ENCODE measurements at regions not wholly inside any gene's neighbourhood (a gene's known extent, or its start where the extent isn't known, plus 50 kb on each side); places are given as distances from the start of the nearest gene placed in this dataset.

DNA sequence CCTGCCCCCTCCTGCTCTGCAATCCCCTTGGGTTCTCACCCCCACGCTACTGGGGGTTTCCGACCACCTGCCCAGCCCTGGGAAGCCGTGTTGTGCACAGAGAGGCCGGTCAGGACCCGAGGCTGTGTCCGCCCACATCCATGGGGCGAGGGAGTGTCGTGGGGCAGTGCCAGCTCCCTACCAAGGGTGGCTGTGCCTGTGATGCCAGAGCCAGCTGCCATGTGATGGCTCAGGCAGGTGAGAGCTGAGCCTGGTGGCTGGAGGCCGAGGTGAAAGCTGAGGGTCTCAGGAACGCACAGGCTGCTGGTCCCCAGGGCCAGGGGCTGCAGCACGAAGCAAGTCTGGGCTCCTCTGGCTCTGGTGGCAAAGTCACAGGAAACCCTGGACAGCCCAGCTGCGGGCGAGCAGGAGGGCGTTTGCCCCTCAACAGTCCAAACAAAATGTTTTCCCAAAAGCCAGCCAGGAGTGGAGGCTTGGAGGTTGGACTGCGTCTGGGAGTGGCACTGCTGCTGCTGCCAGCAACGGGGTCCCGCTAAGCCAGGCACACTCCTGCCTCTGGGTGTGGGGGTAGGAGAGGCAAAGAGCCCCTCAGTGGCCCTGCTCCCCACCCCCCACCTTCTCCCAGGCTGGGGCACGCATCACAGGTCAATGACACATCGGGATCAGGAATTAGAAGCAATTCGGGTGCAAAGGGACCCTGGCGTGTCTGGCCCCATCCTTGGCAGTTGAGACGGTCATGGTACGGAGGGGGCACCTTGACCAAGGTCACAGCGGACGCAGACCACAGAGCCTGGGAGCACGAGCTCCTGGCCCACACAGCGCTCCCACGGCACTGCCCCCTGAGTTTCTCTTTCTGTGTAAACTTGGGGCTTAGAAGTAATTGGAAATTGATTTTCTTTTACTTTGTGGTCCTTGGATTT lies 72.4 kb upstream of the GPC1 start:
- DNase-seq: no peak

DNA sequence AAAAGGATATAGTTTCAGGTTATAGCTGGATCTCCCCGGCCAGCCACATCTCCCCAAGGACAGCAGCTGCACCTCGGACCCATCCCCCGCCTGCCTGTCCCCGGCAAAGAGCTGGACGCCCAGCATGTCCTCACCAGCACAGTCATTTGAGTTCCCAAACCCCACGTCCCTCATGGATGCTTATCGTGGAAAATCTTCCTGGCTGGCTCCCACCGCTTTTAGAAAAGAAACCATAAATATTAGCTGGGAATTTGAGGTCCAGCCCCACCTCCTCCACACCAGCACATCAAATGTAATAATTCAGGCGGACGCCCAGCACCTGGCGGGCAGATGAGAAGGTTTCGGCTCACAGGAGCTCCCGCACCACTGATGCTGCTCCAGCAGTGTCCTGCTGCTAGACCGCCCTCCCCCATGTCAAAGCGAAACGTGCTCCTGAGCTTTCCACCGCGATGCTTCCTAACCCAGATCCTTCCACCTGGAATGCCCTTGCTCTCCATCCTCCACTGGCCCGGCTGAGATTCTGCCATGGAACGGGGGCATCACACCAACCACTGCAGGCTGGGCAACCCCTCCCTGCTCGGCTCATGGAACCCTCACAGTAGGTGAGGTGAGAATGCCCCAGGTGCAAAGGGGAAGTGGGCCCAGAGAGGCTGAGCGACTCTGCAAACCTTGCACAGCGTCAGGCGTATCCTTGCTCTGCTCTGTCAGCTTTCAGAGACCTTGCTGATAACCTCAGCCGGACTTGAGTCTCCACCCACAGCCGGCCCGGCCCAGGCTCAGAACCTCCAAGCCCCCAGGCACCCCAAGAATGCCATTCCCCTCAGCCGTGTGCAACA lies 71.5 kb upstream of the GPC1 start:
- no peak for DNase-seq

DNA sequence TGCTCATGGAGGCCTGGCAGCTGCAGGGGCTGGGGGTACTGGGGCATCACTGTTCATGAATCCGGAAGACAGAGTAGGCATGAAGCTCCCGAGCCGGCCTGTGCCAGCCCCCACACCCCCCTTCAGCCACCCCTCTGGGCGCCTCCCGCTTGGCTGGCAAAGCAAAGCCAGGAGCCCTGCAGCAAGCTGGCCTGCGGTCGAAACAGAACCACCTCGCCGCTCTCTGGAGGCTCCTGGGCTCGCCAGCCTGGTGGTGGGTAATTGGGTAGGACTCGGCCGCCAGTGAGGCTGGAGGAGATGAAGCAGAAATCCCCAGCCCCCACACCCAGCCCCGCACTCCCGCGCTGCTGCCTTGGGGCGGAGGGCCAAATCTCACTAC lies 70.9 kb upstream of the GPC1 start:
- no peak for DNase-seq

DNA sequence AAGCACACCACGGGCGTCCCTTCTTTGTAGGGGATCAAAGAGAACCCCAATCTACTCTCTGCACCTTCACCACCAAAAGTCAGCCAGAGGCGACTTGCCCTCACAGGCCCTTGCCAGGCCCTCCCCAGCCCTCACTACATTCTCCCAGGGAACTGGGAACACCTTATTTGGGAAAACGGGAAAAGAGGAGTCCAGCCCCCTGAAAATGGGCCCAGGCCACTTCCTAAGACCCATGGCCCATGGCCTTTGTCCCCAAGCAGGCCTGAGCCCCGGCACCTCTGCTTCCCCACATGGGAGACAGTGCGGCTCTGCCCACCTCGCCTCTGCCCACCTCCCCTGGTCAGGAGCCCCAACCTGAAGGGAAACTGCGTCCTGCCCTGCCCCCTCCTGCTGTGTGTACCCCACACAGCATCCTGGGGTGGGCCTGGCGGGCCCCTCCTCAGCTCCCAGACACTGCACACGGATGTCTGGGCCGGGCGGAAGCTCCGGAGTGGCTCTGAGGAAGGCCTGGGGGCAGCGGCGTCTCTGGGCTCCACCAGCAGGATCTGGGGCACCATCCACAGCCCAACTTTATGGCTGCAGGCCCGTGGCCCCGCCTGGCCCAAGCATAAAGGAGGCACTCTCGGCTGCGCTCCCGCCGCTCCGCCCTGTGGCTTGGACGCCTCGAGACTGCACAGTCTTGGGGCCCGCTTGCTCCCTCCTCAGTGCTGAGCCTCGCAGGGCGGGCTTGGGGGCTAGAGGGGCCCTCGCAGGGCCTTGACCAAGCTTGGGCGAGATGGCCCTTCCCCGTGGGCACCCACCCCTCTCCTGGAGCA lies 70.3 kb upstream of the GPC1 start:
- no peak for DNase-seq

DNA sequence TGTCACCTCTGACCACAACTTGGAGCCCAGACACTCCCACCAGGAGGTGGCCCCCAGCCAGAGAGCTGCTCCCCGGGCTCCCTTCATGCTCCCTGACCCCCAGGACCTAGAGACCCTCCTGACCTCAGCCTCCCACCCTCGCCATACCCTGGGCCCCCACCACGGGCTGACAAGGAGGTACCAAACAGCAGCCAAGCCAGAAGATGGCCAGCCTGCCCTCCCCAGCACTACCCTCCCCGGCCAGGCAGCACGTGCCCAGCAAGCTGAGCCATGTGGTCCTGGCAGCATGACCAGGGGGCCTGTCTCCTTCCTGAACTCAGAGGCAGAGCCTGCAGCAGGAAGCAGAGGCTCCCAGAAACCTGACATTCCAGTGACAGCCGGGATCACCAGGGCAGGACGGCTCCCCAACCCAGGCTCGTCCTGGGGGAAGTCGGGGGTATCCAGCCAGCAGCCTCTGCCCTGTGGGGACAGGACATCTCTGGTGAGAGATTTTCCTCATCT lies 69.4 kb upstream of the GPC1 start:
- DNase-seq: no peak

DNA sequence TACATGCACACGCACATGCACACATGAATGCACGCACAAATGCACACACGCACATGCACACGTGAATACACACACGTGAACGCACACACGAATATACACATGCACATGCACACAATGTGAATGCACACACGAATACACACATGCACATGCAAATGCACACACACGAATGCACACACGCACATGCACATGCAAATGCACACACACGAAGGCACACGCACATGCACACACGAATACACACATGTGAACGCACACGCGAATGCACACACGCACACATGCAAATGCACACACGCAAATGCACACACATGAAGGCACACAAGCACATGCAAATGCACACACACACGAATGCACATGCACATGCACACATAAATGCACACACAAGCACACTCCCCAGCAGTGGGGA lies 68.6 kb upstream of the GPC1 start:
- no peak for DNase-seq

GRCh38 chr2:240367721-240368120 lies 67.7 kb upstream of the GPC1 start:
- DNase-seq: no peak

GRCh38 chr2:240368781-240369331 lies 66.6 kb upstream of the GPC1 start:
- DNase-seq: no peak

DNA sequence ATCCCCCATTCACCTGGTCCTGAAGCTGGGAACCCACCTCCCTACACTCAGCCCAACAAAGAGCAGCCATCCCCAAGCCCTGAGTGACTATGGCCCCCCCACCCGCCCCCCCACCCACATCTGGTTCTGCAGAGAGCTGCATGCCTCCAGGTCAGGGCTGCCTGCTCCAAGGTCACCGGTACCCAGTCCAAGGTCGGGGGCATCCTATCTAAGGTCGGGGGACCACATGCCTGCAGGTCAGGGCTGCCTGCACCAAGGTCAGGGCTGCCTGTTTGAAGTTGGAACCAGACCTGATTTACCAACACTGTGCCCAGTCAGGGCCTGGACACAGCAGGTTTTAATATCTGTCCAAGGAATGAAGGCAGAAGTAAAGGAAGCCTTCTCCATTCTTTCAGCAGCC lies 66.1 kb upstream of the GPC1 start:
- no peak for DNase-seq

GRCh38 chr2:240369801-240370585 lies 65.5 kb upstream of the GPC1 start:
- DNase-seq: no peak

DNA sequence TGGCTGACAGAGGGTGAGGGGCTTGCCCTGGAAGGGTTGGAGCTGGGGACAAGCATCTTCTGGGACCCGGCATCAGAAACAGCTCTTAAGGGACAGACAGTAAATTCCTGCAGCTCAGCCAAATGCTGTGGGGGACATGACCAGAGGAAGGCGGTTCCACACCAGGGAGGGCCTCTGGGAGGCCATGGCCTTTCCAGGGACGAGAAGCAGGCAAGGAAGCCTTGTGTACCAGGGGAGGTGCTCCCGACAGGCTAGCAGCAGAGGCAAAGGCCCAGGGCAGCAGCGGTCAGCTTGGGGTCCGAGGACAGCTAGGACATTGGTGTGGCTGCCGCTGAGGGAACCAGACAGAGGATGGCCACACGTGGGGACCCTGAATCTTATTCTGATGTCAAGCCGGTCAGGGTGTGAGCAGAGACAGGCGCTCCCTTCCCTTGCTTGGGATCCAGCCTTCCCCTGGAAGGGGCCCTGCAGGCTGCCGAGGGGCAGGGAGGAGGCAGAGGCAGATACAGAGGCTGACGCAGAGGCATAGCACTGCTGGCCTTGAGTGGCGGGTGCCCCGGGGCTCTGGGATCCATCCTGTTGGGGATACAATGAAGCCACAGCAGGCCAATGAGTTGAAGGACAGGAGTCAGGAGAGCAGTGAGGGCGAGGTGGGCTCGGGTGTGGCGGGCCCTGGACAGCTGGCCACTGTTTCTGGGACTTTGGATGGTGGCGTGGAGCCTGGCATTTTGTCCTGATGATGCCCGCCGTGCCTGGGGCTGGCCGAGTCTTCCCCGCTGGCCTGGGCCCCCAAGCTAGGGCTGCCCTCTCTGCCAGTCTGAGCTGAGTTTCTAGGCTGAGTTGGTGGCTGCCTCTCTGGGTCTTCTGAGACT lies 64.1 kb upstream of the GPC1 start:
- DNase-seq: no peak

- no peak for DNase-seq
Measured at GRCh38 chr2:240372101-240372500, 63.4 kb upstream of the GPC1 start.

GRCh38 chr2:240373289-240373885 lies 62.1 kb upstream of the GPC1 start:
- no peak for DNase-seq

DNA sequence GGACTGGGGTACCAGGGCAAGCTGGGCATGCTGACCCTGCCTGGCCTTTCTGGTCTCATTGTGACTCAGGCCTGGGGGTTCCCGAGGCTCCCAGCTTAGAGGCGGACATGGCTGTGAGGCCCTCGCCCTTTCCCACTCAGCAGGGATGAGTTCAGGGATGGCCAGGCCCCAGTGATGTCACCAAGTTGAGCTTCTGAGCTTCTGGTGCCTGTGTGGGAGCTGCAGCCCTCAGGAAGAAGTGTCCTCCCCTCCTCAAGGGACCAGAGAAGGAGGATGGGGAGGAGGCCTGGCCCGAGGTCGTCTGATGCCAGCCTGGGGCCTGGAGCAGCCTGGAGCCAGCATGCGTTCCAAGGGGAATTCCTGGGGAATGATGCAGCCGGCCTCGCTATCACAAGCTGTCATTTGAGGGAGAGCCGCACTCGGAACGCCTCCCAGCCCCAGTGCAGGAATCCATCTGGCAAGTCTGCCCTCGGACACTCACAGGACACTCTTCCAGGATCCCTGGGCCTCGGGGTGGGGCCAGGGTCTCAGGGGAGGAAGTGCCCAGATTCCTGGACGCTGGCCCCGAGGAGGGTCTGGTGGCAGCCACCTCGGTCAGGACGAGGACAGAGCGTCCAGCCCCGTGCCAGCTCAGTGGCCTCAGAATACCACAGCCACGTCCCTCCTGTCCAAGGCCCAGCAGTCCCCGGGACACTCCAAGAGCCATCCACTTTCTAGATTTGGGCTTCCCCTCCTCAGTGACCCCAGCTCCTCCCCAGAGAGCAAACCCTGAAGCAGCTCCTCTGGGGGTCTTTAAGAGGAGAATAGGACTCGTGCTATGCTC lies 61.2 kb upstream of the GPC1 start:
- DNase-seq: no peak

DNA sequence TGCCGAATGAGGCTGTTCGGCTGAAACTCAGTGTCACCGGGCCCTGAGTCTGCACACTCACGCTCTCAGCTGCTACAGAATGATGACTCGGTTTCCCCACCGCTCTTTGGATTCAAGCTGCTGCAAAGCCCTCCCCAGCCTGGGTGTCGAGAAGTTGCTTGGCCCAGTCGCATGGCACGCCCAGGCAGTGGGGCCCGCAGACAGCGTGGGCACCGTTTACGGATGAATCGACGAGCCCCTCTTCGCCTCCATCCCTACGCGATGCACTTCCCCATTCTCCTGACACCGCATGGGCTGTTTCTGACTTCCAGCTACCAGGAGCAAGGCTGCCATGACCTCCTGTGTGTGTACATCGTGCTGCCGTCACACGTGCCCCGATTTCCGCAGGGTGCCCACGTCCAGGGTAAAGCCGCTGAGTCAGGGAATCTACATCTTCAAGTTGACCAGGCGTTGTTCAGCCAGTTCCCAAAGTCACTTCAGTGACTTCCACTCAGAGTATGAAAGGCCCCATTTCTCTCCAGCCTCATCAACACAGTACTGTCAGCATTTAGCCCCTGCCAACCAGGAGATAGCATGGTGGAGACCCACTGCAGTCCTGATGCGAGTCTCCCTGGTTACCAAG lies 60.3 kb upstream of the GPC1 start:
- DNase-seq: no peak

- DNase-seq: no peak
Measured at GRCh38 chr2:240376739-240377138, 58.7 kb upstream of the GPC1 start.

DNA sequence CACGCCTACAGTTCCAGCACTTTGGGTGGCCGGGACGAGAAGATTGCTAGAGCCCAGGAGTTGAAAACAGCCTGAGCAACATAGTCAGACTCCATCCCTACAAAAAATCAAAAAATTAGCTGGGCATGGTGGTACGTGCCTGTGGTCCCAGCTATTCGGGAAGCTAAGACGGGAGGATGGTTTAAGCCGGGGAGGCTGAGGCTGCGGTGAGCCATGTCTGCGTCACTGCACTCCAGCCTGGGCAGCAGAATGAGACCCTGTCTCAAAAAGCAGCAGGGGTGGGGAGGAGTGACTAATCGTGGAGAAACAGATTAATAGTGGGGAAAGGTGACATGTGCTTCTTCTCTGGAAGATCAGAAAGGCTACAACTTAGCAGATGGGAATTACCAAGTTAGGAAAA lies 58.1 kb upstream of the GPC1 start:
- DNase-seq: no peak

DNA sequence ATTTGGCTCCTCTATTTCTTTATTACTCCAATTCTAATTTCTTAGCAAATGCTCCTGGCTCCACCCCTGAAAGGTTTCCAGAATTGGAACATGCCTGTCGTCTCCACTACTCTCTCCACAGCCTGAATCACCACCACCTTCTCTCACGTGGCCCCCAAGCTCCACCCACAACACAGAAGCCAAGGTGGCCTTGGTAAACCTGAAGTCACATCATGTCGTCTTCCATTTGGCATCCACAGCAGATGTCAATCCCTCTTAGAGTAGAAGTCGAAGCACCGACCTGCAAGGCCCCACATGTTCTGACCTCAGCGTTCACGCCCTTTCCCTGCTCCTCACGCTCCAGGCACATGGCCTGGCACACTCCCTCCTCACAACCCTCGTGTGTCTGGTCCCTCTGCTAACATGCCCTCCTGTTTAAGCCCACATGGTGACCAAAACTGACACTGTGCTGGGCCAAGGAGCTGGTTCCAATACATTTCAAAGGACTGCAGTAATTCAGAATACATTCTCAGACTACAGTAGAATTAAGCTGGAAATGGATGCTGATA lies 56.3 kb upstream of the GPC1 start:
- no peak for DNase-seq
